HL-60 (cell line): ENCODE measurements at regions not wholly inside any gene's neighbourhood (a gene's known extent, or its start where the extent isn't known, plus 50 kb on each side); places are given as distances from the start of the nearest gene placed in this dataset.

Source experiments
- GABPA ChIP-seq: IDR thresholded peaks from 2 replicates; pipeline ENCODE4 v1.6.1; 2012; ENCODE audit warnings: low read depth
- POLR2AphosphoS5 ChIP-seq: IDR thresholded peaks from 2 replicates; pipeline ENCODE4 v1.6.1; 2012; ENCODE audit warnings: low read depth
- SPI1 ChIP-seq: IDR thresholded peaks from 2 replicates; pipeline ENCODE4 v1.6.1; 2012; ENCODE audit warnings: low read depth, mild to moderate bottlenecking, borderline replicate concordance
- TF ChIP-seq, protein P1 (sequence below): IDR thresholded peaks from one replicate; pipeline ENCODE4 v1.5.1; 2011; ENCODE audit warnings: low read length, control low read depth, inconsistent platforms; ENCODE audit not compliant: insufficient read depth
- TF ChIP-seq, protein P2 (sequence below): IDR thresholded peaks from 2 replicates; pipeline ENCODE4 v1.6.1; 2012; ENCODE audit warnings: low read depth; ENCODE audit not compliant: insufficient replicate concordance

DNA sequence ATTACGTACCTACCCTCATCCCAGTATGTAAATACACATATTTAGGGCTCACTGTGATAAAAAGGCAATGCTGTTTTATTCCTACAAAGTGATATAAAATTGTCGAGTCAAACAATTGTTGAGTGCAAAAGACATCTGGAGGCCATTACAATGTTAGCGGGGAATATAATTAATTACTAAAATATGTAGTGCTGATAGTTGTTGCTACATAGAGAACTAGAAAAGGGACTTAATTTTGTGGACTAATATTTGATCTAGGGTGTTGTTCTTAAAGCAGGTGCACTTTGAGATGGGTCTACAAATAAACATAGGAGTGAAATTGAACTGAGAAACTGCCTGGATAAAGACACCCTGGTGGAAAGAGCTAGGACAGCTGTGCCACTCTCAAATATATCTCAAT lies 300.1 kb downstream of the NOL4 start:
- TF ChIP-seq, protein P1, sequence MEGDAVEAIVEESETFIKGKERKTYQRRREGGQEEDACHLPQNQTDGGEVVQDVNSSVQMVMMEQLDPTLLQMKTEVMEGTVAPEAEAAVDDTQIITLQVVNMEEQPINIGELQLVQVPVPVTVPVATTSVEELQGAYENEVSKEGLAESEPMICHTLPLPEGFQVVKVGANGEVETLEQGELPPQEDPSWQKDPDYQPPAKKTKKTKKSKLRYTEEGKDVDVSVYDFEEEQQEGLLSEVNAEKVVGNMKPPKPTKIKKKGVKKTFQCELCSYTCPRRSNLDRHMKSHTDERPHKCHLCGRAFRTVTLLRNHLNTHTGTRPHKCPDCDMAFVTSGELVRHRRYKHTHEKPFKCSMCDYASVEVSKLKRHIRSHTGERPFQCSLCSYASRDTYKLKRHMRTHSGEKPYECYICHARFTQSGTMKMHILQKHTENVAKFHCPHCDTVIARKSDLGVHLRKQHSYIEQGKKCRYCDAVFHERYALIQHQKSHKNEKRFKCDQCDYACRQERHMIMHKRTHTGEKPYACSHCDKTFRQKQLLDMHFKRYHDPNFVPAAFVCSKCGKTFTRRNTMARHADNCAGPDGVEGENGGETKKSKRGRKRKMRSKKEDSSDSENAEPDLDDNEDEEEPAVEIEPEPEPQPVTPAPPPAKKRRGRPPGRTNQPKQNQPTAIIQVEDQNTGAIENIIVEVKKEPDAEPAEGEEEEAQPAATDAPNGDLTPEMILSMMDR, result no peak
- TF ChIP-seq POLR2AphosphoS5 (no peak), GABPA (no peak), SPI1 (no peak)
- TF ChIP-seq, protein P2, sequence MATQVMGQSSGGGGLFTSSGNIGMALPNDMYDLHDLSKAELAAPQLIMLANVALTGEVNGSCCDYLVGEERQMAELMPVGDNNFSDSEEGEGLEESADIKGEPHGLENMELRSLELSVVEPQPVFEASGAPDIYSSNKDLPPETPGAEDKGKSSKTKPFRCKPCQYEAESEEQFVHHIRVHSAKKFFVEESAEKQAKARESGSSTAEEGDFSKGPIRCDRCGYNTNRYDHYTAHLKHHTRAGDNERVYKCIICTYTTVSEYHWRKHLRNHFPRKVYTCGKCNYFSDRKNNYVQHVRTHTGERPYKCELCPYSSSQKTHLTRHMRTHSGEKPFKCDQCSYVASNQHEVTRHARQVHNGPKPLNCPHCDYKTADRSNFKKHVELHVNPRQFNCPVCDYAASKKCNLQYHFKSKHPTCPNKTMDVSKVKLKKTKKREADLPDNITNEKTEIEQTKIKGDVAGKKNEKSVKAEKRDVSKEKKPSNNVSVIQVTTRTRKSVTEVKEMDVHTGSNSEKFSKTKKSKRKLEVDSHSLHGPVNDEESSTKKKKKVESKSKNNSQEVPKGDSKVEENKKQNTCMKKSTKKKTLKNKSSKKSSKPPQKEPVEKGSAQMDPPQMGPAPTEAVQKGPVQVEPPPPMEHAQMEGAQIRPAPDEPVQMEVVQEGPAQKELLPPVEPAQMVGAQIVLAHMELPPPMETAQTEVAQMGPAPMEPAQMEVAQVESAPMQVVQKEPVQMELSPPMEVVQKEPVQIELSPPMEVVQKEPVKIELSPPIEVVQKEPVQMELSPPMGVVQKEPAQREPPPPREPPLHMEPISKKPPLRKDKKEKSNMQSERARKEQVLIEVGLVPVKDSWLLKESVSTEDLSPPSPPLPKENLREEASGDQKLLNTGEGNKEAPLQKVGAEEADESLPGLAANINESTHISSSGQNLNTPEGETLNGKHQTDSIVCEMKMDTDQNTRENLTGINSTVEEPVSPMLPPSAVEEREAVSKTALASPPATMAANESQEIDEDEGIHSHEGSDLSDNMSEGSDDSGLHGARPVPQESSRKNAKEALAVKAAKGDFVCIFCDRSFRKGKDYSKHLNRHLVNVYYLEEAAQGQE, result no peak
